Stimulated activated CD8-positive, alpha-beta memory T cell treated with anti-CD3 and anti-CD28 coated beads, Interleukin-2, amount 100 ng/mL, for 1 hour (primary cell): ENCODE measurements at regions not wholly inside any gene's neighbourhood (a gene's known extent, or its start where the extent isn't known, plus 50 kb on each side); places are given as distances from the start of the nearest gene placed in this dataset.
"Not testable (repeated sequence)": the region's sequence is repeated elsewhere in the genome, so short reads cannot be mapped to it uniquely, and the experiment has no call there.

Experiments used
- DNase-seq, 2 donors: peaks; one replicate each; pipeline ENCODE4 v3.0.0-alpha.2; 2020; ENCODE audit warnings: low read depth in 2 of 2

GRCh38 chr1:234799021-234799689 lies 189.2 kb upstream of the IRF2BP2 start:
- not testable (repeated sequence) for DNase-seq

GRCh38 chr1:234797216-234797615 lies 187.2 kb upstream of the IRF2BP2 start:
- DNase-seq, result not testable (repeated sequence)

GRCh38 chr1:234796438-234796792 lies 186.4 kb upstream of the IRF2BP2 start:
- not testable (repeated sequence) for DNase-seq

GRCh38 chr1:234795711-234796437 lies 185.9 kb upstream of the IRF2BP2 start:
- not testable (repeated sequence) for DNase-seq

- not testable (repeated sequence) for DNase-seq
Observed at GRCh38 chr1:234795007-234795406, 185.0 kb upstream of the IRF2BP2 start.

- DNase-seq, result not testable (repeated sequence)
Observed at GRCh38 chr1:234794452-234794851, 184.5 kb upstream of the IRF2BP2 start.

- not testable (repeated sequence) for DNase-seq
Observed at GRCh38 chr1:234793924-234794323, 183.9 kb upstream of the IRF2BP2 start.

GRCh38 chr1:234792221-234792864 lies 182.4 kb upstream of the IRF2BP2 start:
- DNase-seq, result not testable (repeated sequence)

GRCh38 chr1:234791615-234792014 lies 181.6 kb upstream of the IRF2BP2 start:
- not testable (repeated sequence) for DNase-seq

GRCh38 chr1:234790333-234790732 lies 180.4 kb upstream of the IRF2BP2 start:
- not testable (repeated sequence) for DNase-seq

- not testable (repeated sequence) for DNase-seq
Observed at GRCh38 chr1:234787011-234787584, 177.1 kb upstream of the IRF2BP2 start.

- DNase-seq, result not testable (repeated sequence)
Observed at GRCh38 chr1:234785922-234786321, 175.9 kb upstream of the IRF2BP2 start.

- DNase-seq, result not testable (repeated sequence)
Observed at GRCh38 chr1:234785471-234785919, 175.5 kb upstream of the IRF2BP2 start.

- DNase-seq, result not testable (repeated sequence)
Observed at GRCh38 chr1:234784108-234784507, 174.1 kb upstream of the IRF2BP2 start.

- no peak for DNase-seq
Observed at GRCh38 chr1:234782791-234783190, 172.8 kb upstream of the IRF2BP2 start.

GRCh38 chr1:234782105-234782751 lies 172.2 kb upstream of the IRF2BP2 start:
- no peak for DNase-seq

- no peak for DNase-seq
Observed at GRCh38 chr1:234781241-234782065, 171.5 kb upstream of the IRF2BP2 start.

GRCh38 chr1:234780531-234781162 lies 170.7 kb upstream of the IRF2BP2 start:
- no peak for DNase-seq

- DNase-seq, result no peak
Observed at GRCh38 chr1:234780112-234780511, 170.1 kb upstream of the IRF2BP2 start.

GRCh38 chr1:234779600-234779999 lies 169.6 kb upstream of the IRF2BP2 start:
- DNase-seq, result not testable (repeated sequence)
